Calu3 (cell line): ENCODE measurements at regions not wholly inside any gene's neighbourhood (a gene's known extent, or its start where the extent isn't known, plus 50 kb on each side); places are given as distances from the start of the nearest gene placed in this dataset.

ENCODE experiments used
- BruUV-seq: library from RNA; stranded (reverse); fragments of 400-500 nt; replicated peaks from 2 replicates; lab custom pipeline; 2021; lab: Mats Ljungman, UMichigan
- CTCF ChIA-PET: fragments of 300-600 bp; sonication (Branson Sonifier 250); formaldehyde crosslinking; loops from one replicate; lab custom pipeline; 2022; ENCODE audit warnings: antibody characterized with exemption; lab: Charles Lee
- DNase-seq: peaks from one replicate; pipeline ENCODE4 v3.0.0; 2022
- H3K27ac Mint-ChIP-seq: one replicate; pipeline ENCODE4 v1.8.0; 2022; ENCODE audit warnings: mixed read lengths; ENCODE audit not compliant: unreplicated experiment
- H3K27me3 Mint-ChIP-seq: one replicate; pipeline ENCODE4 v1.8.0; 2022; ENCODE audit warnings: mixed read lengths; ENCODE audit not compliant: unreplicated experiment
- H3K36me3 Mint-ChIP-seq: one replicate; pipeline ENCODE4 v1.8.0; 2022; ENCODE audit warnings: mild to moderate bottlenecking, moderate library complexity, mixed read lengths; ENCODE audit not compliant: insufficient read depth, unreplicated experiment
- H3K4me1 Mint-ChIP-seq: one replicate; pipeline ENCODE4 v1.8.0; 2022; ENCODE audit warnings: mild to moderate bottlenecking, low read depth, mixed read lengths; ENCODE audit not compliant: unreplicated experiment
- H3K4me3 Mint-ChIP-seq: one replicate; pipeline ENCODE4 v1.8.0; 2022; ENCODE audit warnings: mild to moderate bottlenecking, low read depth, moderate library complexity, mixed read lengths; ENCODE audit not compliant: unreplicated experiment
- H3K9me3 Mint-ChIP-seq: one replicate; pipeline ENCODE4 v1.8.0; 2022; ENCODE audit warnings: low read depth, mixed read lengths; ENCODE audit not compliant: unreplicated experiment
- intact Hi-C: fragments of 100-400 bp; cut with micrococcal nuclease; formaldehyde crosslinking; loops from one replicate; pipeline ENCODE4 v1.10.0; 2022; ENCODE audit not compliant: unreplicated experiment
- TF ChIP-seq, protein P1 (sequence below): fragments of 200-600 bp; IDR thresholded peaks from one replicate; pipeline ENCODE4 v1.8.0; 2022; ENCODE audit warnings: antibody characterized with exemption; ENCODE audit not compliant: unreplicated experiment

DNA sequence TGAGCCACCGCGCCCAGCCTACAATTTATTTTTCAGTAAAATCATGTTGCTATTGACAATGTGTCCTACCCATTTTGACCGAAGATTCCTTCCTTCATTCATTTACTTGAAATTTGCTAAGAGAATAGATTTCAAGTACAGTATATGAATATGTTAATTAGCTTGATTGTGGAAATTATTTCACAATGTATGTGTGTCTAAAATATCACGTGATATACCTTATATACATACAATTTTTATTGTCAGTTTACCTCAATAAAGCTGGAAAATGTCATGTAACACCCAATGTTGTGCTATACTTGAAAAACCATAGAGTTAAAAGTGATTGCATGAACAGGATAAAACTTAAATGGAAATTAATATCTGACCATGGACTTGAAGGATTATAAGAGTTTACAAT, 521.7 kb upstream of the ANKRD30A start:
- no peak overlapping the region for H3K4me3 Mint-ChIP-seq
- no peak for DNase-seq
- no peaks in the 10 kb centered on the region for H3K27me3 Mint-ChIP-seq
- H3K9me3 Mint-ChIP-seq = peaks cover 2% of the 10 kb centered on the region
- H3K4me1 Mint-ChIP-seq = no peaks in the 10 kb centered on the region
- intact Hi-C loops = no loop called here
- BruUV-seq = no TSS peak
- TF ChIP-seq, protein P1, sequence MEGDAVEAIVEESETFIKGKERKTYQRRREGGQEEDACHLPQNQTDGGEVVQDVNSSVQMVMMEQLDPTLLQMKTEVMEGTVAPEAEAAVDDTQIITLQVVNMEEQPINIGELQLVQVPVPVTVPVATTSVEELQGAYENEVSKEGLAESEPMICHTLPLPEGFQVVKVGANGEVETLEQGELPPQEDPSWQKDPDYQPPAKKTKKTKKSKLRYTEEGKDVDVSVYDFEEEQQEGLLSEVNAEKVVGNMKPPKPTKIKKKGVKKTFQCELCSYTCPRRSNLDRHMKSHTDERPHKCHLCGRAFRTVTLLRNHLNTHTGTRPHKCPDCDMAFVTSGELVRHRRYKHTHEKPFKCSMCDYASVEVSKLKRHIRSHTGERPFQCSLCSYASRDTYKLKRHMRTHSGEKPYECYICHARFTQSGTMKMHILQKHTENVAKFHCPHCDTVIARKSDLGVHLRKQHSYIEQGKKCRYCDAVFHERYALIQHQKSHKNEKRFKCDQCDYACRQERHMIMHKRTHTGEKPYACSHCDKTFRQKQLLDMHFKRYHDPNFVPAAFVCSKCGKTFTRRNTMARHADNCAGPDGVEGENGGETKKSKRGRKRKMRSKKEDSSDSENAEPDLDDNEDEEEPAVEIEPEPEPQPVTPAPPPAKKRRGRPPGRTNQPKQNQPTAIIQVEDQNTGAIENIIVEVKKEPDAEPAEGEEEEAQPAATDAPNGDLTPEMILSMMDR = no peak
- CTCF ChIA-PET = no interaction called here
- H3K27ac Mint-ChIP-seq = no peak overlapping the region
- no peaks in the 10 kb centered on the region for H3K36me3 Mint-ChIP-seq

DNA sequence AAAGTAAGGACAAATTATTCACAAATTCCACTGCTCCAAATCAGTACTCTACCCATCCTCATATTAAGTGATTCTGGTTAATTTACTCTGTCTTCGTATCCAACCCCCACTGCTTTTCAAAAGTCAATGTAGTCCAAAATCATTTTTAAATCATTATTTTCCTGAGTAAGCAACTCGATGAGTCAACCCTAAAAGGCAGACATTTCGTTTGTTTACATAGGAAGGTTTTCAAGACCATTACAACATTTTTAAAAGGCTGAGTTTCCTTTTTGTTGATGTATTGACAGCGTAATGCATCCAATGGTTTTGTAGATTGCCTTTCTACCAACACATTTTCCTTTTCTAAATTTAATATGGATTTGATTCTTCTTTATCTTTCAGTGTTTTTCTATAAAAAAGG, 523.0 kb upstream of the ANKRD30A start:
- no TSS peak for BruUV-seq
- no peak for DNase-seq
- H3K27me3 Mint-ChIP-seq = no peaks in the 10 kb centered on the region
- H3K36me3 Mint-ChIP-seq = no peaks in the 10 kb centered on the region
- H3K9me3 Mint-ChIP-seq = peaks cover 3% of the 10 kb centered on the region
- CTCF ChIA-PET = no interaction called here
- no peaks in the 10 kb centered on the region for H3K4me1 Mint-ChIP-seq
- TF ChIP-seq, protein P1 = no peak
- no peak overlapping the region for H3K4me3 Mint-ChIP-seq
- intact Hi-C loops = no loop called here
- H3K27ac Mint-ChIP-seq = no peak overlapping the region

DNA sequence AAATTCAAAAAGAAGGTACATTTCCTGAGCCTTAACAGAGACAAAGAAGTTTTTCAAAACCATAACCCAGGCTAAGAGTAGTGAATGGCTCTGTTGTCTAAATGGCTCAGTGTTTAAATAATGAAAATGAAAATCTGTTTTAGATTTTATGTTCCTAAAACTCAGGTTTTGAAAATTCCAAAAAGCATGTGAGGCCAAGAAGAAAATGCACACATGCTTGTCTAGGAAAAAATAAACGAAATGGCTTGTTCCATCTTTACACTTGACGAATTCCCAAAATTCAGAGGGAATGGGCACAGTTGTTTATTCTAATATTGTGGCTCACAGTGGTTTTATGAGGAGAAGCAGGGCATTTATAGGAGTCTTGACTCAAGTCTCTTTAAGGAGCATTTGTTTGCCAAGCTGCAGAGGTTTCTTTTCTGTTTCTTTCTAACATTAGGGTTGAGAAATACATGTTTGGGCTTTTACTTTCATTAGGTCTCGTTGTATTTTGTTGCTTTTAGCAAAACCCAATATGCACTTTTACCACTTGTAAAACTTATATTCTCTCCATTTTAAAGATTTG, 527.6 kb upstream of the ANKRD30A start:
- TF ChIP-seq, protein P1 = no peak
- H3K4me3 Mint-ChIP-seq = no peak overlapping the region
- no TSS peak for BruUV-seq
- peaks cover 9% of the 10 kb centered on the region for H3K9me3 Mint-ChIP-seq
- H3K27ac Mint-ChIP-seq = no peak overlapping the region
- H3K36me3 Mint-ChIP-seq = no peaks in the 10 kb centered on the region
- CTCF ChIA-PET = no interaction called here
- no peaks in the 10 kb centered on the region for H3K27me3 Mint-ChIP-seq
- H3K4me1 Mint-ChIP-seq = no peaks in the 10 kb centered on the region
- intact Hi-C loops = no loop called here
- no peak for DNase-seq

DNA sequence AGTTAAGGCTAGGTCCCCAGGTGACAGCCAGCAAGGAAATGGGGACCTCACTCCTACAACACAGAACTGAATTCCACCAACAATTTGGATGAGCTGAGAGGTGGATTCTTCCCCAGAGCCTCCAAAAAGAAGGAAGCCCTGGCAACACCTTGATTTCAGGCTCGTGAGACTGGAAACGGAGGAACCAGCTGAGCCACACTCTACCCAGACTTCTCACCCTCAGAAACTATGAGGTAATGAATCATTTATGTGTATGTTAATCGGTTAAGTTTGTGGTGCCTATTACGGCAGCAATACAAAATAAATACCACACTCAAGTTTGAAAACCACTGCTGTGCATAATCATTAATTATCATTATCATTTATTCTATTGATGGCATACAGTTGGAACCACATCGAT, 532.4 kb upstream of the ANKRD30A start:
- TF ChIP-seq, protein P1 = no peak
- Mint-ChIP-seq H3K27ac (no peak overlapping the region), H3K4me3 (no peak overlapping the region), H3K4me1 (no peaks in the 10 kb centered on the region), H3K9me3 (peaks cover 9% of the 10 kb centered on the region), H3K27me3 (no peaks in the 10 kb centered on the region), H3K36me3 (no peaks in the 10 kb centered on the region)
- DNase-seq = no peak
- BruUV-seq = no TSS peak
- intact Hi-C loops = no loop called here
- CTCF ChIA-PET = no interaction called here
